ENCODE measurements at regions not wholly inside any gene's neighbourhood (a gene's known extent, or its start where the extent isn't known, plus 50 kb on each side); places are given as distances from the start of the nearest gene placed in this dataset.
A peak's percentile ranks its signal among the peaks of the same experiment; 100 is the strongest.
"Not testable (repeated sequence)": the region's sequence is repeated elsewhere in the genome, so short reads cannot be mapped to it uniquely, and the experiment has no call there.

DNA sequence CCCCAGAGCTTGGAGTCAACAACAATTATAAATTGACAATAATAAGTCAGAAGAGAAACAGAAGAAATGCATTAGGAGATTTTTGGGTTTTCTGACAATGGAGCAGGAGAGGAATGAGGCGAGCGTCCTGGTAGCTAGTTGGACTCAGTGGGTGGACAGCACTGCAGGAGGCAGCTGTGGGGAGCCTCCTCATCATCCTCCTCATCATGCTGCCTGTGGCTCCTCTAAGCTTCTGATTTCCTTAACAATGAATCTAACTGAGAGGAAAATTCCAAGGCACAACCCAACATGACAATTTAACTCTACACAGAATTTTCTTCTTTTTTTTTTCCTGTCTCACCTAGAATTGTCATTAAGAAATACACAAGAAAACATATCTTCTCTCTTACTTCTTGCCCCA, 357.1 kb upstream of the NOCT start:
- DNase-seq, result no peak

DNA sequence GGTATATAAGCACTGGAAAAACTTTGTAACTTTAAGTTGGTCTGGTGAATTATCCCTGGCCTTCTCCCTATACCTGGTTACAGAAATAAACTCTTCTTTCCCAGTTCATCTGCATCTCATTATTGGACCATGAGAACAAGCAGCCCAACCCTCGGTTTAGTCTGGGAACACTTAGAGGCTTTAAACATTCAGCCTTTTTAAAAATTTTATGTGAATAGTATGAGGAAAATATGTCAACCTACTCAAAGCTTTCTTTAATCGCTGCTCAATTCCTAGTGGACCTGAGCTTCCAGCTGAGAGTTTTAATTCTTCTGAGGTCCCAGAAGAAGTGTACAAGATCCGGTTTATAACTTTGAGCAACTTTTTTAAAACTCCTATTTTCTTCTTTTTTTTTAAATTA, 358.6 kb upstream of the NOCT start:
- DNase-seq, result no peak

DNA sequence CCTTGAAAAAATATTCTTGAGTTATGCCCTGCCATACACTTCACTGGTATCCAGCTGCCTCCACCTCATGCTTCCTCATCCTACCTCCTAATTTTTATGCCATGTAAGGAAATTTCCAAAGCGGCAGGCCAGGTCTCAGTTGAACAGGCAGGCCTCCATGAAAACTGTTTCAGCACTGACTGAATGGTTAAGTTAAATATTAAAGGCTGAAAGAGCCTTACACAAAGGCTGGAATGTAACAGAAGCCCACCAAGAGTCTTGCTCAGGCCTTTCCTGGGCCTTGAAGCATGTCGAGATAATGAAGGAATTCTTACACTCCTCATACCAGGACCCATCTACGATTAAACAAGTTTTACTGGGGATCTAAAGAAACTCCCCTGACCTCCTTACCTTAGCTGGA, 359.6 kb upstream of the NOCT start:
- DNase-seq, result no peak

DNA sequence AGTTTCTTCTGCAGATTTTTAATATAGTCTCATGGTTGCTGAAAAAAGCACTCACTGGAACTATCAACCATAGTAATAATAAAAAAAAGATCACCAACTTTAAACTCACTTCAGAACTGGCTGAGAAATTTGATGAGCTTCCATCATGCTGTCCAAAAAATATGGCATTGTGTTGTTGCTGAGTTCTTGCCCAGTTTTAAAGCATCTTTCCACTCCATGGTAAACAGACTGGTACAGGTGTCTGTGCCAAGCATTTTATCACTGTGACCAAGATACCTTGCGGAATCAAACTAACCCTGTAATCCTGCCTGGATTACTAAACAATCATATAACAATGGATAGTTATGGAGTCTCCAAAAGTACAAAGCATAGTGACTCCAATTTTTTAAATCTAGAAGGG, 360.3 kb upstream of the NOCT start:
- DNase-seq, result no peak

DNA sequence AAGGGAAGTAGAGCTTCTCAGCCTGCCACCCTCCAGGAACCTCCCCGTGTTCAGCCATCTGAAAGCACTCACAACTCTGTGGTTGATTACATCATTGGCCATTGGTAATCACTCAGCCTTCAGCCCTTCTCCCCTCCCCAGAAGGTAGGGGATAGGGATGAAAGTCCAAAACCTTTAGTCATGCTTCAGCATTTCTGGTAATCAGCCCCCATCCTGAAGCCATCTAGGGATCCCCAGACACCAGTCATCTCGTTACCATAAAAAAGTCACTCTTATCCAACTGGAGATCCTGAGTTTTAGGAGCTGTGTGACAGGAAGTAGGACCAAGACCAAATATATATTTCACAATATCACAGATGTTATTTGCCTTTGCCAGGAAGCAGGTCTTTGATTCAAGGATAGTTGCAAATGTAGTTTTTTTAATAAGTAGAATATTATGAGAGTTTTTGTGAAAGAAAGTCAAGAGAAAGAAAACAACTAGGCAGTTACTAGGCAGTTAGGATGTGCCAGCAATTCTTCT, 364.6 kb upstream of the NOCT start:
- peak; percentile 95 for DNase-seq

DNA sequence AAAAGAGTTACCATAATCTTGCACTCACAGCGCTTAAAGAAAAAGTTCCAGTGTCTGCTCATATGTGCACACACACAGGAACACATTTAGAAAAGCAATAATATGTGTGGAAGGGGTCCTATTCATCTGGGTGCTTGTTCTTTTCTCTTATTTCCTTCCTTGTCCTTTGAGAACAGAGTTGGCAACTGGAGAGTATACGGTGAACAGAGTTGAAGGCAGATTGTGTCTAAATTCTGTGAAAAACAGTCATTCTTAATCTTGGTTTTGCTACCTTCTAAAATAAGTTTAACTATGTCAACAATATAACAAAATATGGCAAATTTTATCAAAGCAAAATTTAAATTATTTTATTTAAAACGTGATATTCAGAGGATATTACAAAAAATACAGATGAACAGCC, 365.1 kb upstream of the NOCT start:
- no peak for DNase-seq

DNA sequence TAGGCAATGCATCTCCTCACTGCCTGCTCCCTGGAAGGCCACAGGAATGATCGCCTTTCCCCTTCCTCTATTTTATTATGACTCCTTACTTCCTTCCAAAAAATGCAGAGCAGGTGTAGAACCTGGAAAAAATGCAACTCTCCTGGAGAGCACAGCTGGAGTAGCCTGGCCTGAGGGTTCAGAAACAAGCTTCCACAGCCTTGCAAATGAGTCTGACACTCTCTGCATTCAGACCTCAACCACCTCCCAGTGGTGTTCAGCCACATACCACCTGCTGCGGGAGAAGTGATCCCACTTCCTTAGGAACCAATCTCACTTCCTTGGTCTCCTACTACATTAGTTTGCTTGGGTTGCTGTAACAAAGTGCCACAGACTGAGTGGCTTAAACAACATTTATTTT, 368.1 kb upstream of the NOCT start:
- no peak for DNase-seq

DNA sequence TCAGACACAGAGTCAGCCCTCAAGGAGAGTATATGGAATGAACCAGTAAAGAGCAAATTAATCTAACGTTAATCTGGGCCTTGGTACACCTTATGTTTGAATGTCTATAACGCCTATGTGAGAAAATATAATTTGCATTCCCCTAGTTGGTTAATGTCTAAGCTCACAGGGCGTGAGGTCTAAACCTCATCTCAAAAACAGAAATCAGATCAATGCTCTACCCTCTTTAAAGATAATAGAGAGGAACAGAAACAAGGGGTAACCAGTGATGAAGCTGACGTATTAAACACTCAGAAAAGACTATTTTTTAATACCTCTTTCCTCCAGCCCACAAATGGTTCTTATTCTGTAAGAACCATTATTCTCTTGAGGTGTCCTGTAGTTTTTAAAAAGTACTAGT, 369.2 kb upstream of the NOCT start:
- no peak for DNase-seq

DNA sequence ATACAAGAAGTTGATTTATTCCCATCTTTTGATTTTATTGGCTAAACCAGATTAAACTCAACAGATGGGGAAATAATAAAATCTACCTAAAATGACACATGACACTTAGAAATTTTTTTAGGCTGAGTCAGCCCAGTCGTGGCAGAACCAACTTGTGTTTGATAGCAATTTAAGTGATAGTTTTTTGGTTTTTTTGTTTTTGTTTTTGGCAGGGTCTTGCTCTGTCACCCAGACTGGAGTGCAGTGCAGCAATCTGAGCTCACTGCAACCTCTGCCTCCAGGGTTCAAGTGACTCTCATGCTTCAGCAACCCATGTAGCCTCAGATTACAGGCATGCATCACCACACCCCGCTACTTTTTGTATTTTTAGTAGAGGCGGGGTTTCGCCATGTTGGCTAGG, 370.3 kb upstream of the NOCT start:
- no peak for DNase-seq

DNA sequence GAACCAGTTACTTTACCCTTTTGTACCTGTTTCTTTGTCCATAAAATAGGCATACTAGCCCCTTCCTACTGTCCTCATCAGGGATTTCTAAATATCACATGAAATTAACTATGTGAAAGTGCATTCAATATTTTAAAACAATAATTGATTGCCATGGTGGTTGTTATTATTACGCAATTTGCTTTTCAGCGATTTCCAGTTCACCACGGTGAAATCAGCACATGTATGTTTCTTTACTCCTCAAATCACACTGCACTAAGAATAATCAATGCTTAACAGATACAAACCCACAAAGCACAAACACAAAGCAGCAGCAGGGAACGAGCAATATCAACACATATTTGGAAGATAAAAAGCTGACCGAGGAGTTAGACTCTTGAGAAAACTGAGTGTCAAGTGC, 371.3 kb upstream of the NOCT start:
- DNase-seq, result no peak

DNA sequence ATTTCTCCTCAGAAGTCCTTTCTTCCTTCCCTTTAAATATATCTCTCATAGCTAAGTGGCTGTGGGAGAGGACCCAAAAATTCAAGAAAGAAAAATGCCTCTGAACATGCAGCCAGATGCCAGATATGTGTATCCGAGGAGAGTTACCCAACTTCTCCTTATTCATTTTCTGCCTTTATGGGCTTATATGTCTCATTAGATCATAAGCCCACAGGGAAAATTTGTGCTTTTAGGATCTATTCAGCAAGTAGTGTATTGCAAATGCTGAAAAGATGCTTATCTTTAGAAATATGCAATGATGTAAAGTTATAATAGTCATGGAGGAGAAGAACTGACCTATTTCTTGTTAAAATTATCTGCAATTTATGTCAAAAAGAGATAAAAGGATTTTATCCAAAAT, 371.8 kb upstream of the NOCT start:
- no peak for DNase-seq

DNA sequence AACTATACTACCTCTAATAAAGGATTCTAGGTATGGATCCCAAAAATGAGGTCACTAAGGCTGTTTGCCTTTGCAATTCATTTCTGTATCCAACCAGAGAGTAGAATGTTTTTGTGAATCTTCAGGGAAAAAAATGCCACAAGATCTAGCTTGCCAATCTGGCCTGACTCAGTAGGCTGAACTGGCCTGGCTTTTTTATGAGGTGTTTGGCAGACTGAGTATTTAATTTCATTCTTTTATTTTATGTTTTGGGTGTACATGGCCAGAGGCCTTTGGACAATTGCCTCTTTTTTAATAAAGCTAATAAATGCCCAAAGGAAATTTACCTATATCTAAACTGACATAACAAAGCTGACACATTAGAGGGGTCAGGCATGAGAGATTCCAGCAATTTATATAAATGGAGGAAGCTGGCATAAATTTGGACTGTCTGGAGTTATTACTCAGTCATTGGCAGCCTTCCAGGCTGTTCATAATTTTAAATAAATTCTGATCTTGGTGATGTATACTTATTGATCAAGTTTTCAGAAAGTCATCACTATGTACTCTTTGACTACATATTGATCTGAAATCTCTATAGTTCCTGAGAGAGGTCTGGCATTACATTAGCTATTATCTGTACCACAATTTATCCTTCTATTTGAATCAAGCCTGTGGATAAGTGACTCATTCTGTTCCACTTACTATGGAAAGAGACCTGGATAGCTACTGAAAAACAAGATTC, 376.4 kb upstream of the NOCT start:
- peak; percentile 29 for DNase-seq

DNA sequence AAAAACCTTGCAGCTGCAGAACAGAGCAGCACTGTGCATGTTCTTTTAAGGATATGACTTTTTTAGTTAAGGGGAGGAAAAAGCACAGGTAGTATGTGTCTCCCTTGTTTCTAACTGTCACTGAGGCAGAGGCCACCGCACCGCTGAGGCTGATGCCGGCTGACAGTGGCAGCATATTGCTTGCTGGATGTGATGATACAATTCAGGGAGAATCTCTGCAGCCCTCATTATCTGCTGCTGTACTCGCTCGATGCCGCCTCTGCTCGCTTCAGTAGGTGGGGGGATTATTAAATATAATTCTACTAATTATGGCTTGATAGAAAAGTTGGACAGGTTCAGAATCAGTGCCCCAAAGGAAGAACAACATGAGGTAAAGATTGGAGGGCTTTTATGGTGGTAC, 378.8 kb upstream of the NOCT start:
- no peak for DNase-seq

DNA sequence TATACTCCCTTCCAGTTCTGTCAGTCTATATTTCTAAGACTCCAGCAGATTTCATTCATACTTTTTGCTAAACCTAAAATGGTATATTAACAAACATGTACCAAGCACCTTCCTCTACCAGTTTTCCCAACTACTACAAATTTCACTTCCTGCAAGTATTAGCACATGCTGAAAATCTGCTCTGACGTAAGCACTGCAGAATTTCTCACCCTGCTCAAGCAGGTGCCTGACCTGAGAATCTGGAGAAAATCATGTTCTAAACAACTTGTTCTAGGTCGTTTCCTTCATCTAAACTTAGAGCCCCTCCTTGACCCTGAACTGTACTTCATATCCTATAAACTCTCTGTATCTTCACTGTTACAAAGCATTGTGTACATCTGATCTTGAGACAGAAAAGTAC, 380.7 kb upstream of the NOCT start:
- DNase-seq, result no peak

DNA sequence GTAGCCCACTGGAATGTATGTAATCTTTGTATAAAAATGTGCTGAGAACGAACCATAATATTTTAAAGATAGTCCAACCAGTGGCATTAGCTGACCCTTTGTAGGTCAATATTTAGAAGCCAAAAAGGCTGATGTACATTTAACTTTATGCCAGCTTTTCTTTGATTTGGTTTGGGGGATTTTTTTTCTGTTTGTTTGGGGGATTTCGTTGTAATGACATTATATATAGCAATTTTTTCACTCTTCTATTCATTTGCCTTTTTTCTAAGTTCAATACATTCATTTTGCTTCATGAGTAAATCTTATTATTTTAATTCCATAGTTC, 382.0 kb upstream of the NOCT start:
- no peak for DNase-seq

DNA sequence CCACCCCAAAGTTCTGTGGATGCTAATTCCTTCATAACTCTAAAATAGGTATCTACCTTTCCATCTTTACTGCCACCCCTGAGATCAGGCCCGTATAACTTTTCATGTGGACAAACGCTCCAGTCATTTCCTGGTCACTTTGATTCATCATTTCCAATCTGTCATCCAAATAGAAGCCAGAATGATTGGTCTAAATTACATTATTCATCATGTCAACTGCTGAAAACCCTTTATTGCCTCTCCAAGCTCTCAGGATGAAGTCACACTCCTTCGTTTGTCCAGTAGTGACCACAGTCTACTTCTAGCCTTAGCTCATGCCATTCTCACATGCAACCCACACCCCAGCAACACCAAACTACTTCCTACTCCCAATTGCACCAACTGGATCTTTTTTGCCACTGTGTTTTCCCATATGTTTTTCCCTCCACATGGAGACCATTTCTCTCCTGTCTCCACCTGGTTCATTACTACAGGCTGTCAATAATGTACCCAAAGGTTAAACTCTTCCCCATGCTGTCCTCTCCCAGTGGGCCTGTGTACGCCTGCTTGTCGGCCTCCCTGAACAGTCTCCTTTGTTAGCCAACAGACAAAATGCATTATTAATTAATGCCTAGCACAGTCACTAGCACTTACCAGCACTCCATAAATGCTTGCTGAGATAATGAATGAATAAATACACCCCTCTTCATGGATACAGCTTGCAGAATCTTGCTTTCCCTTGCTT, 382.6 kb upstream of the NOCT start:
- no peak for DNase-seq

DNA sequence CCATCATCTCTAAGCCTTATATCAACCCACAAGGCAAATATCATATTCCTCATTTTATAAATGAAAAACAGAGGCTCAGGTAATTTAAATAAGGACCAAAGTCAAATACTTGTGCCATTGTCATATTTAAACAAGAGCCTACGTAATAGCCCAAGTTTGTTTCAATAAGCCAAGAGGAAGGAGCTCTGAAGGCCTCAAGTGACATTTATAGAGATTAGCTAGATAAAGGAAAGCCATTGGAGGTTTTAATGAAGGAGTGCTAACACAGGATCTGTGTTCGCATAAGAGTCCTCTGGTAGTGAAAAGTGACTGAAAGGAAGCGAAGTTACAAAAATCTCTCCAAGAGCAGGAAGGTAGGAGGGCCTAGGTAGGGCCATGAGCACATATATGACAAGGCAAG, 384.9 kb upstream of the NOCT start:
- DNase-seq, result no peak

DNA sequence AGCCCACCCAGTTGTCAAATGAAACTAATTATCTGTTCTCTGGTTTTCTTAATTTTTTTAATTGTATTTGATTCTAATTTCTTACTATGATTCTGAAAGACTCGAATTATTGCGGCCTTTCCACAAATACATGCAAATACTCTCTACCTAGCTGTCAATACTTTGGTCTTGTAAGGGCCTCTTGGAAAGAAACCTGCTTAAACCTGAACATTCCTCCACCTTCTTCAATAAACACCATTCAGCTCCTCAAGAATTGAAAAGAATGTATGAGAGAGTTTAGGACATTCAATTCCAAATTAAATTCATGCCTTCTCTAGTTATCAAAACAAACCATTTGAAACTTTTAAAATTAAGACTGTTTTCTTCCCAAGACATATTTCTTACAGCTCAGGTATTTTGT, 385.9 kb upstream of the NOCT start:
- no peak for DNase-seq

DNA sequence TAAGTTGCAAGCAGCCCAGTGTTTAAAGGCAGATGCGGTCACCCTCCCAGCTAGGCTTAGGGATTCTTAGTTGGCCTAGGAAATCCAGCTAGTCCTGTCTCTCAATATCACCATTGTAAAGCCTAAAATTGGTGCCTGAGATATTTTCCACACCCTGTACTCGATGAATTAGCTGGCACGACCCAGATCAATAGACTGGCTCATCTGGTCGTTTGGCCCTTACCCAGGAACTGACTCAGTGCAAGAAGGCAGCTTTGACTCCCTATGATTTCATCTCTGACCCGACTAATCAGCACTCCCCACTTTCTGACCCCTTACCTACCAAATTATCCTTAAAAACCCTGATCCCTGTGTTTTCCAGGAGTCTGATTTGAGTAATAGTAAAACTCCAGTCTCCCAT, 384.9 kb upstream of the SLC7A11 start:
- DNase-seq, result no peak

DNA sequence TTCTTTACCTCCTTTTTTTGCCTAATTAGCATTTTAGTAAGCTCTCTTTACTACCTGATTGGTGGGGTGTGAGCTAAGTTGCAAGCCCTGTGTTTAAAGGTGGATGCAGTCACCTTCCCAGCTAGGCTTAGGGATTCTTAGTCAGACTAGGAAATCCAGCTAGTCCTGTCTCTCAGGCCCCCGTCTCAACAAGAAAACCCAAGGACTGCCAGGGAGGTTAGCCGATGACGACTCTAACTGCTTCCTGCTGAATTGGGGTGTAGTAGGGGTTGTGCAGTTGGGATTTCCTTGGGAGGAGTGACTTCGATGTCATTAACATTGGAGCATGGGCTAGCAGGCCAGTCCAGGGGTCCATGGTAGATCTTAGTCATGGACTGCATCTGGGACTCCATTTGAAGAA, 380.2 kb upstream of the SLC7A11 start:
- DNase-seq, result not testable (repeated sequence)

DNA sequence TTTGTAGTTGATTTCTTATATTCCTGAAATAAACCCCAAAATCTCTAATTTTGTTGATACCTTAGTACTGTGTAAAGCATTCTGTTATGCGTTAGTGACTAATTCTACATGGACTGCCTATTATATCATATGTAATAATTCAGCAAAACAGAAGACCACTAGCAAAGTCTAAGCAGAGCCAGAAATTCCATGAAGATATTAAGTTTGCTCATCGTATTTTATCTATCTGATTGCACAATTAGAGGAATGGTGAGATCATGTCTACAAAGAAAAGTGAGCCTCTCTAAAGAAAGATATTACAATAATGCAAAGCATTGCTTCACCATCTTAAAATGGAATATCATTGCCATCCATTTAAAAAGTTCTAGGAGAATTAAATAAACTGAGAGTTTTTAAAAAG, 374.6 kb upstream of the SLC7A11 start:
- DNase-seq, result peak; percentile 42

DNA sequence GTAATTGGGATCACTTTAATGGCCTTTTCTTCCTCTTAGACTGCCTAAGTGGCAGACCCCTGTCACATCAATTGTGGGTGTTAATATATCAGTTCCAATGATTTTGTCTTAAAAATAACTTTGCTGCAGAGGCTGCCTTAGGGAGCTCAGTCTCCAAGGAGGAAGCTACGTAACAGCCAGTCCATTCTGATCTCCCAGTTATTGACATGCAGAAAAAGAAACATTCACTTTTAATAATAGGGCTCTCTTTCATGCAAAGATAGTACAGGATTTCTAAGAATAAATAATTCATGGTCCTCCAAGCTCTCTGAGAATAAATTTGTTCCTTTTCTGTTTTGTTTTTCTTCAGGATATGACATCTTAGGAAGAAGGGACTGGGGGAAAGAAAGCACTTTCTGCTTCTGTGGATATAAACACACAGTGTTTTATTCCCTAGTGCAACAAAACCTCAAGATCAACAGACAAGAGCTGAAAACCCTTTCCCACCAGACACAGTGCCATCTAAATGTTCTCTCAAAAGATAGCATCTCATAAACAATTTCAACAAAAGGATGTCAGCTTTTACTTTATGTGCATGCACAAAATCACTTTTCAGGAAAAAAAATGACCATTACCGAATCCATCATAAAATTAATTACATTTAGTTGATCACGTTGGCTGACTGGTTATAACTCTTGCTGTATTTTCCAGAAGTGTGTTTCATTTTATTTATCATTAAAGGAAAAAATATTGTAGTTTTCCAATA, 372.4 kb upstream of the SLC7A11 start:
- no peak for DNase-seq

DNA sequence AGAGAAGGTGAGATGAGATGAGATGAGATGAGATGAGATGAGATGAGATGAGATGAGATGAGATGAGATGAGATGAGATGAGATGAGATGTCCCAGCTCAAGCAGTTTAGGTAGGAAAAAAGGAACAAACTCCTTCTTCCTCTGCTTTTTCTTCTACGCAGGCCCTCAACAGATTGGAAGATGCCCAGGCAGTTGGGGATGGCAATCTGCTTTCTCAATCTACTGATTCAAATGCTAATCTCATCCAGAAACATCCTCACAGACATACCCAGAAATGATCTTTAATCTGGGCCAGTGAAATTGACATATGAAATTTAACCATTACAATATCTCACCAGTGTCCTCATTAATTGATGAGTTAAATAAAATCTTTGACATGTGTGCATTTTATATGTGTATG, 370.3 kb upstream of the SLC7A11 start:
- DNase-seq, result no peak

DNA sequence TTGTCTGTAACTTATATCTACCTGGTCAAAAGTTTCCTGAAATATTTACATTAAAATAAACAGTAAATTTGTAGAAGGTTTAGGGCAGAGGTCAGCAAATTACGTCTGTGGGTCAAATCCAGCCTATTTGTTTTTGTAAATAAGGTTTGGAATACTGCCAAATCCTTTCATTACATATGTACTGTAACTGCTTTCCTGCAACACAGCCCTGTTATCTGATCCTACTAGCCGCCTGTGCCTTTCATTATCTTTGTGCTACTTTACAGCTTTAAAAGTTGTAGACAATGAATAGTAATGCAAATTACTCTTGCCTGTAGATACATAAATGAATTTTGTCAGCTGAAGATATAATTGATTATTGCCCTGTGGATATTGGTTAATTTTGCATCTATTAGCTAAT, 369.6 kb upstream of the SLC7A11 start:
- no peak for DNase-seq
